Suppressor macrophage treated with lipopolysaccharide for 1 hour (primary cell): ENCODE measurements at regions not wholly inside any gene's neighbourhood (a gene's known extent, or its start where the extent isn't known, plus 50 kb on each side); places are given as distances from the start of the nearest gene placed in this dataset.

Experiments used
- DNase-seq, 3 donors: peaks; one replicate each; pipeline ENCODE4 v3.0.0-alpha.2; 2020 to 2022

DNA sequence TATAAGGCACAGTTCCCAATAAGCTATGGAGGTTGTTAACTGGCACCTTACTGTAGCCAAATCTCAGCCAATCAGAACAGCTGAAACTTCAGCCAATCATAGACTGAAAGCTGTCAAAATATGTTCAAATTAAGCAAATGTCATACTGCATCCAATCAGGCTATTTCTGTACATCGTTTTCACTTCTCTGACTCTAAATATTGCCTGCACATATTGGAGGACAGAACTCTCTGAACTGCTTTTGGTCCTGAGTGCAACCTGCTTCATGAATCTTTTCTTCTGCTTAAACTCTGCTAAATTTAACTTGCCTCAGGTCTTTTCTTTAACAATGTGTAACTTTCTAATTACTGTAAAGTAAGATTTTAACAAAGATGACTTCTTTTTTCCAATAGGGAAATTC is 1198.9 kb upstream of the PCDH7 start:
- DNase-seq: no peak

DNA sequence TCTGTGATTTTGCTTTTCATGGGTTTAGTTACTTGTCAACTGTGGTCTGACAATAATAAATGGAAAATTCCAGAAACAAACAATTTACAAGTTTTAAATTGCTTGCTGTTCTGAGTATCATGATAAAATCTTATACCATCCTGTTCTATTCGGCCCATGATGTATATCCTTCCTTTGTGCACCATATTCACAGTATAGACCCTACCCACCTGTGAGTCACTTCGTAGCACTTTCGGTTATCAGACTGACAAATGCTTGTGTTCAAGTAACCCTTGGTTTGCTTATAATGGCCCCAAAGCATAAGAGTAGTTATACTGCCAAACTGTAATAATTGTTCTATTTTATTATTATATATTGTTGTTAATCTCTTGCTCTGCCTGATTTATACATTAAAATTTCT is 1183.4 kb upstream of the PCDH7 start:
- DNase-seq: no peak

DNA sequence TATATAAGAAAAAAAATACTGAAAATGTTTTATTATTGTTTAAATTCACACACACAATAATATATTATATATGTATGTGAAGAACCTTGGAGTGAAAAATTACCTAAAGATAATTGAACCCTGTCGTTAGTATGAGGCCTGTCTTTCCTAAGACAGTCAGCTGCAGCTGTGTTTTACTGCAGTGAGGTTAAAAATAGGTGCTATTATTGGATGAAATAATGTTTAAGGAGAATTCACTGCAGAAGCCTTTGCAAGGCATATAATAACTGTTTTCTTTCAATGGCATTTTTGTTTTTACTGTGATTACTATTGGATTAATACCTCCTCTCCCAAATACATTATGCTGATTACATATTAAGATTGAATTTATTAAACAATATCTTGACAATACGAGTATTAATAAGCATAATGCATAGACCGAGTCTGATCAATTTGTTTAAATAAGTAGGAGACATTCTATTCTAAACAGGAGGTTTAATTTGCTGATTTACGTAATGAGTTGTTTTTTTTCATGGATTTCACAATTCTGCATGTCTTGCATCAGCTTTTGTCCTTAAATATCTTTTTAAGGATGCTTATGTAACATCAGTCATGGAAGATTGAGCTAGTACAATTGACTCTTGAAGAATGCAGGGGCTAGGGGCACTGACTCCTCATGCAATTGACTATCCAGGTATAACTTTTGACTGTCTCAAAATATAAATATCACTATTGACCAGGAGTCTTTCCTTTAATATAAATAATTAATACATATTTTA is 1181.1 kb upstream of the PCDH7 start:
- no peak for DNase-seq

DNA sequence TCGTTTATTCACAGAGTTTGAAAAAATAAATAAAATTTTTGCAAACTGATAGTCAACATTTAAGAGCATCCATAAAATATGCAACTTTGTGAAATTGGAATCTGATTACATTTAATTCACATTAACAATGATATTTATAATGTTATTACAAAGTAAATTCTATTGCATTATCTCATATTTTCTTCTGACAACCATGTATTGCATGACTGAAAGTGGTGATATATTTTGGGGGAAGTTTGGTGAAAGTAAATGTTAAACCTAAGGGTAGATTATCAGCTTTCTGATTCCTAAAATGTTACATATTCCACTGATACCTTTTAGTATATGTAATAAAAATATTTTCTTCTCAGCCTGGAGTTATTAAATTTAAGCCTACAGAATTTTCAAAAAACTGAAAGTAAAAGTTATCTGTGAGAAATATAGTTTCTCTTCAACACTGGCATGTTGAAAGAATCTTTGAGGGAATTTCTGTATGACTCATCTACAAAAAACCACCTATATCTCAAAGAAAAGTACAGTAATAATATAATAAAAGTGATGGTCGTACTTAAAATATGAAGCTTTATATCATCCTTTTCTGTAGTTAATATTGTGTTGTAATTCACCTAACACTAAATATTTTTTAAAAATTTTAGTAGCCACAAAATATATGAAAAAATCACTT is 1179.6 kb upstream of the PCDH7 start:
- peak in 1 of 3 donors; percentile 5 for DNase-seq

DNA sequence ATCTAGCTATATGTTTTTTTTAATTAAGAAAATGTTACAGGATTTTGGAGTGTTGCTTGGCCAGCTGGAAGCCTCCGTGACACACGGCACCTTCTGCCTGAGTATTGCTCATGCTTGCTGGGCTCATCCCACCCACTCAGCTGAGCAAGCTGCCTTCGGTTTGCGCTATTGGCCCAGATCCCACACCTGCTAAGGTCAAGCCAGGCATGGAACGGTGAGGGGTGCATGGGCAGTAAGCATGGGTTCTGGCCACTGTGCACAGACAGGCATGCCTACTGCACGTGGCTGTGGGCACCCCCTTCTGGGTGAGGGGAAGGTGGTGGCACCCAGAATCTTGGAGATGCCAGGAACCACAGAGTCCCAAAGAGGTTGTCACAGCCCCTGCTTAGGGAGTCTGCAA is 1178.4 kb upstream of the PCDH7 start:
- DNase-seq: no peak

DNA sequence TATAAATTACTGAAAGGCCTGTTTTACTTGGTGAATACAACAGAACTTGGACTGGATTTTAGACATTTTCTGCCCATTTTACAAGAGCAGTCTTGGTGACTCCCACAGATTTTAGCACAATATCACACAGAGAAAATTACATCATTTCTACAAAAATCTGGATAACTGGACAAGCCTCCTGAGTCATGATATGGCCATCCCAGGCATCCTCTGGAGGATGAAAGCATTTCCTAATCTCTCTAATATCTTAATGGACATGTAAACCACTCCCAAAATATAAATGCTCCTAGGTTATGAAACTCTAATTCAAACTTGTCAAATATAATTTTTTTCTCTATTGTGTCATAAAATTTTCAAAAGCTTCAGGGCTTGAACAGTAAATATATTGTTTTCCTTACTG is 1170.8 kb upstream of the PCDH7 start:
- no peak for DNase-seq

DNA sequence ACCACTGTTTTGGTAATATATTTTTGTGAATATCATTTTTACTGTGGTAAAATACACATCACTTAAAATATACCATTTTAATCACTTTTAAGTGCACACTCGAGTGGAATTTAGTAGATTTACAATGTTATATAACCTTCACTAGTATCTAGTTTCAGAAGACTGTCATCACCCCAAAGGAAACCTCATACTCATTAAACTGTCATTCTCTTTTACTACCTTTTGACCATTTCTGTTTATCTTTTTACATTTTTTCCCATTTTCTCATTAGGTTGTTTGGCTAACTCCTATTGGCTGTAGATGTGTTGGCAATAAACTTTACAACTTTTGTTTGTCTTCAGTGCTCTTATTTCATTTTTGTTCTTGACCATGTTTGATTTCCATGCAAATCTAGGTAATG is 1168.3 kb upstream of the PCDH7 start:
- DNase-seq: no peak

- DNase-seq: no peak
Measured at GRCh38 chr4:29553846-29554245, 1166.3 kb upstream of the PCDH7 start.

- DNase-seq: no peak
Measured at GRCh38 chr4:29558789-29559188, 1161.4 kb upstream of the PCDH7 start.

DNA sequence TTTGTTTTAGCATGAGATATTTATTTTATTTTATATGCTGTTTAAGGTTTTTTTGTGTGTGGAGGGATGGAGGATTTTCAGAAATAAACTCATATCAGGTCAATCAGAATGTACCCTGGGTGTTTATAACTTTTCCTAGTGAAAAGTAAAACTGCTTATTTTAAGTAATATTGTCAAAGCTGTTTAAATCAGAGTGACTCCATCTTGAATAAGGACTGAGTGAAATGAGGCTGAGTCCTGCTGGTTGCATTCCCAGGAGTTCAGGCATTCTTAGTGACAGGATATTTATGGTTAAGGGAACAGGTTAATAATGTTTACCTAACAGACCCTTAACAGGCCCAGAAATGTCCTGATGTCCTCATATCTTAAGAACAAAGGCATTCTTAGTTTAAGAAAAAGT is 1160.9 kb upstream of the PCDH7 start:
- no peak for DNase-seq

- no peak for DNase-seq
Measured at GRCh38 chr4:29560452-29560851, 1159.7 kb upstream of the PCDH7 start.

GRCh38 chr4:29565256-29565655 is 1154.9 kb upstream of the PCDH7 start:
- DNase-seq: no peak

DNA sequence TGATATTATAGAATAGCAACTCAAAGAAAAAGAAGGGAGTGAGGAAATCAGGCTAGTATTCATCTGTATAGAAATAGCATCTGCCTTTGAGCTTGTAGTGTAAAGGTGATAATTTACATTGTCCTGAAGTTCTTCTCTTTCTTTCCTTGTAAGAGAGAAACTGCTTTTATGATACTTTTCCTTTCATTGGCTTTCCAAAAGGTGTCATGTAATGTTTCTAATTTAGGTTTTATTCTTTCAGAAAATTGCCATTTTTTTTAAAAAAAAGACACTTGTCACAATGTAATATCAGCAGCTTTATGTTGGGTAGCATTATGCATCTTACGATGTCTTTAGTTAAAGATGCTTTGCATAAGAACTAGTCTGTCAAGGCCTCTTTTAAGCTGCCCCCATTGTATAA is 1153.8 kb upstream of the PCDH7 start:
- no peak for DNase-seq

DNA sequence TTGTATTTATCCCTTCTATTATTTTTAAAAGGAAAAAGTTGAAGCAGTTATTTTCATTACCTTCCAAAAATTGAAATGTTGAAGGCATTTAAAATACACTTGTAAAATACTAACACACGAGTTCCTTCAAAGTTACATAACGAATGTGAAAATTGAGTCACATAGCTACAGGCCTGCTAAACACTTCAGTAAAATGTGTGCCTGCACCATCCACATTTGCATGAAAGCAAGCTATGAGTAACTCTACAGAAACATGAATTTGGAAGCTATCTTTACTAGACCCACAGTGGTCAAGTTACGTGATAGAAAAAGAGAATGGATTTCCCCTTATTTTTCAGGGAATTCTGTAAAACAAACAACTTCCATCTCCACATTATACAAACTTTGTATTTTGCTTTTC is 1148.8 kb upstream of the PCDH7 start:
- DNase-seq: no peak

GRCh38 chr4:29578329-29578728 is 1141.8 kb upstream of the PCDH7 start:
- no peak for DNase-seq

DNA sequence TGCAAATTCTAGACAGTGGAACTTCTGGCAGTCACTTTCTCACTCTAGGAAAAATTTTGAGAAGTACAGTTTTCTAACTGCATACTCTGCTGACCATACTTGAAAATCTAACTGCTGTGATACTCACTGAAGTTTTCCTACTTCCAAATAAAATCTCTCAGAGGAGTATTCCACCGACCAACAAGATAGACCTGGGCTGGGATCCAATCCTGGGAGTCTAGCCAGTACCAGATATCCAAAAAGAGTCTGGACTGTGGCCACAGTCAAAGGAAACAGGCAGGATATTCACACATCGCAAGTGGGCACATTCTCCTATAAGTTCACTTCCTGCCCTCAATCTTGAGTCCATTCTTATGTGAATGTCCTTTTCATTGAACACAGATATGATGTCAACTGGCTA is 1138.7 kb upstream of the PCDH7 start:
- DNase-seq: no peak

- DNase-seq: no peak
Measured at GRCh38 chr4:29588617-29589016, 1131.6 kb upstream of the PCDH7 start.

- DNase-seq: no peak
Measured at GRCh38 chr4:29596228-29596627, 1123.9 kb upstream of the PCDH7 start.

- no peak for DNase-seq
Measured at GRCh38 chr4:29619168-29619567, 1101.0 kb upstream of the PCDH7 start.

DNA sequence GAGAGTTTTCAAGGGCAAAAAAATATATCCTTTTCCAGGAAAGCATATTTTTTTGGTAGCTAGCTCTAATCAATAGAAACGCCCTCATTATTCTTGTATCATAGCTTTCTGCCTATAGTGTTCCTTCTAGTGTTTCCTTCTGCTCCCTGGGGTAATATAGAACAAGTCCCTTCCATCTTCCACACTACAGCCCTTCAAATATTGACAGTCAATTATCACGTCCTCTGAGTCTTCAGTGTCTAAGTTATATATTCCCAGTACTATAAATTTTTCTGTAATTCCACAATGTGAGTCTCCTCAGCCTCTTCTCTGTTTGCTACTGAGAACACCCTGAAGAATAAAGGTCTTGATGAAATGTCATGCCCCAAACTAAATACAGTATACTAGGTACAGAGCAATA is 1088.0 kb upstream of the PCDH7 start:
- DNase-seq: no peak

DNA sequence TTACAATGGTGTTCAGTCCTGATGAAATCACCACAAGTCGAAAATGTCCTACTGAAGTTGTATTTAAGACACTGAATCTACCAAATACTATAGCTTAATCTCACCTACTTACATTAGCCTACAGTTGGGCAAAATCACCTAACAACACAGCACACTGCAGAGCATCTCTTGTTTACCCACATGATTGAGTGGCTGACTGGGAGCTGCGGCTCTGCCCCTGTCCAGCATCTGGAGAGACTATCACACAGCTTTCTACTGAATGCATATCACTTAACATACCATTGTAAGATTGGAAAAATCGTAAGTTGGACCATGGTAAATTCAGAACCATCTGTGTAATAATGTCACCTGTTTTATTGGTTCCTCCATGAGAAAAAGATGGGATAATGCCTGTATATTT is 1083.2 kb upstream of the PCDH7 start:
- no peak for DNase-seq

DNA sequence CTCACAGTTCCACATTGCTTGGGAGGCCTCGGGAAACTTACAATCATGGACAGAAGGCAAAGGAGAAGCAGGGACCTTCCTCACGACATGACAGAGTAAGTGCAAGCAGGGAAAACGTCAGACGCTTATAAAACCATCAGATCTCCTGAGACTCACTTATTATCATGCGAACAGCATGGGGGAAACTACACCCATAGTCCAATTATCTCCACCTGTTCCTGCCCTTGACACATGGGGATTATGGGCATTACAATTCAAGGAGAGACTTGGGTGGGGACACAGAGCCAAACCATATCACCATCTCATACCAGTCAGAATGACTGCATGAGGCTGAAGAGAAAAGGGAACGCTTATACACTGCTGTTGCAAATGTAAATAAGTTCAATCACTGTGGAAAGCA is 1066.9 kb upstream of the PCDH7 start:
- no peak for DNase-seq

DNA sequence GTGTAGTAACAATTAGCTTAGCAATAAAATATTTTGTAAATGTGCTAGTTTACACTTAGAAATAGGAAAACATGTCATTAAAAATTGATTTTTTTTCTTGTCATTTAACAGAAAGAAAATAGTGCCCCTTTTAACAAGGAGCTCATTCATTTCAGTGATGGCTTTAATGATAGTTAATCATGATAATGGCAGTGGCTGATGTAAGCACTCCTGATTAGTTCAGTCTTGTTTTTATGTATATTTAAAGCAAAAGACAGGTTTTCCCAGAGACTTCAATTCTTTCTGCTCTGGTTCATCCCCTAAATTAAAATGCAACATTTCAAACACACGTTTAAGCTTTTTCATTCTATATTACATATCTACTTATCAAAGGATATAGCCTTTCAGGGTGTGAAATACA is 1039.5 kb upstream of the PCDH7 start:
- no peak for DNase-seq

- no peak for DNase-seq
Measured at GRCh38 chr4:29704059-29704458, 1016.1 kb upstream of the PCDH7 start.

DNA sequence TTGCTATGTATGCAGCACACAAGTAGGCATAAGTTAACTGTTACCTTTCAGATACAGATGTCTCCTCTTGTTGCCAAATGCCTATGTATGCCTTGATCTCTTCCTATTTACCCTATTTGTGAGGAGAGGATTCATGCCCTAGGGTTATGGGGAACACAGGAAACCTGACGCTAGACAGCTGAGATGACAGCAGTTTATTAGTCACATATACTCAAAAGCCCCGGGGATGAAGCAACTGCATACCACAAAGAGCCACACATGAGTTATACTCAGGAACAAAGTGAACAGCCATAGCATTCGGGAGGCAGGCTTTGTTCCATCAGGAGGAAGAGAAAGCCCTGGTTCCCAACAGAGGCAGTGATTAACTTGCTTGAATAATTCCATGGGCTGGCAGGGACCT is 1011.7 kb upstream of the PCDH7 start:
- no peak for DNase-seq
